ENCODE measurements at regions not wholly inside any gene's neighbourhood (a gene's known extent, or its start where the extent isn't known, plus 50 kb on each side); places are given as distances from the start of the nearest gene placed in this dataset.

- peaks cover 21% of the 10 kb centered on the region for H3K9me3 Mint-ChIP-seq
- no peak overlapping the region for H3K4me3 Mint-ChIP-seq
- intact Hi-C loops (cut with micrococcal nuclease) = no loop called here
- H3K27me3 Mint-ChIP-seq (ENCODE audit: insufficient read depth) = no peaks in the 10 kb centered on the region
- H3K27ac Mint-ChIP-seq = no peak overlapping the region
- H3K36me3 Mint-ChIP-seq (ENCODE audit: low read depth) = no peaks in the 10 kb centered on the region
- no peaks in the 10 kb centered on the region for H3K4me1 Mint-ChIP-seq (ENCODE audit: low read depth)
- no peak for DNase-seq (ENCODE audit: low spot score)
These were observed 921.1 kb downstream of the DSC3 start for GRCh38 chr18:30121397-30121796.

- no peak for DNase-seq (ENCODE audit: low spot score)
- peaks cover 21% of the 10 kb centered on the region for H3K9me3 Mint-ChIP-seq
- H3K27ac Mint-ChIP-seq = no peak overlapping the region
- H3K4me3 Mint-ChIP-seq = no peak overlapping the region
- no peaks in the 10 kb centered on the region for H3K27me3 Mint-ChIP-seq (ENCODE audit: insufficient read depth)
- no peaks in the 10 kb centered on the region for H3K4me1 Mint-ChIP-seq (ENCODE audit: low read depth)
- H3K36me3 Mint-ChIP-seq (ENCODE audit: low read depth) = no peaks in the 10 kb centered on the region
- intact Hi-C loops (cut with micrococcal nuclease) = loop anchor here (10.0 kb wide), 1 partner anchor 81 kb away; no protein-coding TSS in a partner anchor
These were observed 929.1 kb downstream of the DSC3 start for GRCh38 chr18:30113454-30113853.

GRCh38 chr18:30106356-30106755, 936.2 kb downstream of the DSC3 start:
- no peaks in the 10 kb centered on the region for H3K27me3 Mint-ChIP-seq (ENCODE audit: insufficient read depth)
- no peaks in the 10 kb centered on the region for H3K4me1 Mint-ChIP-seq (ENCODE audit: low read depth)
- no peak overlapping the region for H3K4me3 Mint-ChIP-seq
- no peak for DNase-seq (ENCODE audit: low spot score)
- intact Hi-C loops (cut with micrococcal nuclease) = no loop called here
- no peak overlapping the region for H3K27ac Mint-ChIP-seq
- peaks cover 4% of the 10 kb centered on the region for H3K9me3 Mint-ChIP-seq
- H3K36me3 Mint-ChIP-seq (ENCODE audit: low read depth) = no peaks in the 10 kb centered on the region

GRCh38 chr18:30103881-30104280, 938.7 kb downstream of the DSC3 start:
- Mint-ChIP-seq H3K9me3 (no peaks in the 10 kb centered on the region), H3K27ac (no peak overlapping the region), H3K36me3 (ENCODE audit: low read depth) (no peaks in the 10 kb centered on the region), H3K4me3 (no peak overlapping the region), H3K4me1 (ENCODE audit: low read depth) (no peaks in the 10 kb centered on the region), H3K27me3 (ENCODE audit: insufficient read depth) (no peaks in the 10 kb centered on the region)
- no peak for DNase-seq (ENCODE audit: low spot score)
- intact Hi-C loops (cut with micrococcal nuclease) = no loop called here

GRCh38 chr18:30096796-30097195, 945.7 kb downstream of the DSC3 start:
- H3K27me3 Mint-ChIP-seq (ENCODE audit: insufficient read depth) = no peaks in the 10 kb centered on the region

GRCh38 chr18:30094556-30094955, 948.0 kb downstream of the DSC3 start:
- intact Hi-C loops (cut with micrococcal nuclease) = no loop called here
- no peak overlapping the region for H3K4me3 Mint-ChIP-seq
- H3K36me3 Mint-ChIP-seq (ENCODE audit: low read depth) = no peaks in the 10 kb centered on the region
- DNase-seq (ENCODE audit: low spot score) = no peak
- H3K27me3 Mint-ChIP-seq (ENCODE audit: insufficient read depth) = no peaks in the 10 kb centered on the region
- no peaks in the 10 kb centered on the region for H3K4me1 Mint-ChIP-seq (ENCODE audit: low read depth)
- H3K27ac Mint-ChIP-seq = no peak overlapping the region
- peaks cover 10% of the 10 kb centered on the region for H3K9me3 Mint-ChIP-seq

More at GRCh38 chr18:30096796-30097195, 945.7 kb downstream of the DSC3 start:
- DNase-seq (ENCODE audit: low spot score) = no peak
- intact Hi-C loops (cut with micrococcal nuclease) = no loop called here
- Mint-ChIP-seq H3K27ac (no peak overlapping the region), H3K4me3 (no peak overlapping the region), H3K9me3 (peaks cover 10% of the 10 kb centered on the region), H3K4me1 (ENCODE audit: low read depth) (no peaks in the 10 kb centered on the region), H3K36me3 (ENCODE audit: low read depth) (no peaks in the 10 kb centered on the region)

- Mint-ChIP-seq H3K4me3 (no peak overlapping the region), H3K9me3 (peaks cover 13% of the 10 kb centered on the region)
- intact Hi-C loops (cut with micrococcal nuclease) = no loop called here
These were observed 949.2 kb downstream of the DSC3 start for GRCh38 chr18:30093376-30093775.

GRCh38 chr18:30088238-30089015, 954.1 kb downstream of the DSC3 start:
- intact Hi-C loops (cut with micrococcal nuclease) = no loop called here

More at GRCh38 chr18:30093376-30093775, 949.2 kb downstream of the DSC3 start:
- Mint-ChIP-seq H3K36me3 (ENCODE audit: low read depth) (no peaks in the 10 kb centered on the region), H3K4me1 (ENCODE audit: low read depth) (no peaks in the 10 kb centered on the region), H3K27ac (no peak overlapping the region), H3K27me3 (ENCODE audit: insufficient read depth) (no peaks in the 10 kb centered on the region)
- no peak for DNase-seq (ENCODE audit: low spot score)

GRCh38 chr18:30086351-30086750, 956.2 kb downstream of the DSC3 start:
- Mint-ChIP-seq H3K9me3 (peaks cover 16% of the 10 kb centered on the region), H3K4me3 (no peak overlapping the region), H3K36me3 (ENCODE audit: low read depth) (no peaks in the 10 kb centered on the region), H3K27me3 (ENCODE audit: insufficient read depth) (no peaks in the 10 kb centered on the region), H3K4me1 (ENCODE audit: low read depth) (no peaks in the 10 kb centered on the region), H3K27ac (no peak overlapping the region)
- intact Hi-C loops (cut with micrococcal nuclease) = no loop called here
- DNase-seq (ENCODE audit: low spot score) = no peak

More at GRCh38 chr18:30088238-30089015, 954.1 kb downstream of the DSC3 start:
- DNase-seq (ENCODE audit: low spot score) = no peak
- H3K4me1 Mint-ChIP-seq (ENCODE audit: low read depth) = no peaks in the 10 kb centered on the region
- no peak overlapping the region for H3K4me3 Mint-ChIP-seq
- H3K27ac Mint-ChIP-seq = no peak overlapping the region
- no peaks in the 10 kb centered on the region for H3K27me3 Mint-ChIP-seq (ENCODE audit: insufficient read depth)
- no peaks in the 10 kb centered on the region for H3K36me3 Mint-ChIP-seq (ENCODE audit: low read depth)
- peaks cover 14% of the 10 kb centered on the region for H3K9me3 Mint-ChIP-seq

GRCh38 chr18:30081122-30081521, 961.4 kb downstream of the DSC3 start:
- Mint-ChIP-seq H3K9me3 (peaks cover 29% of the 10 kb centered on the region), H3K4me1 (ENCODE audit: low read depth) (no peaks in the 10 kb centered on the region), H3K27ac (no peak overlapping the region), H3K4me3 (no peak overlapping the region), H3K36me3 (ENCODE audit: low read depth) (no peaks in the 10 kb centered on the region), H3K27me3 (ENCODE audit: insufficient read depth) (no peaks in the 10 kb centered on the region)
- intact Hi-C loops (cut with micrococcal nuclease) = no loop called here
- no peak for DNase-seq (ENCODE audit: low spot score)

- no peaks in the 10 kb centered on the region for H3K27me3 Mint-ChIP-seq (ENCODE audit: insufficient read depth)
- no peak for DNase-seq (ENCODE audit: low spot score)
- peaks cover 29% of the 10 kb centered on the region for H3K9me3 Mint-ChIP-seq
- no peak overlapping the region for H3K27ac Mint-ChIP-seq
- no peaks in the 10 kb centered on the region for H3K4me1 Mint-ChIP-seq (ENCODE audit: low read depth)
- H3K36me3 Mint-ChIP-seq (ENCODE audit: low read depth) = no peaks in the 10 kb centered on the region
- intact Hi-C loops (cut with micrococcal nuclease) = no loop called here
- no peak overlapping the region for H3K4me3 Mint-ChIP-seq
These were observed 969.7 kb downstream of the DSC3 start for GRCh38 chr18:30072609-30073385.

- Mint-ChIP-seq H3K4me1 (ENCODE audit: low read depth) (no peaks in the 10 kb centered on the region), H3K4me3 (no peak overlapping the region), H3K36me3 (ENCODE audit: low read depth) (no peaks in the 10 kb centered on the region), H3K27me3 (ENCODE audit: insufficient read depth) (no peaks in the 10 kb centered on the region), H3K27ac (no peak overlapping the region), H3K9me3 (peaks cover 25% of the 10 kb centered on the region)
- intact Hi-C loops (cut with micrococcal nuclease) = no loop called here
- no peak for DNase-seq (ENCODE audit: low spot score)
These were observed 976.3 kb downstream of the DSC3 start for GRCh38 chr18:30066288-30066687.

GRCh38 chr18:30057398-30057797, 985.1 kb downstream of the DSC3 start:
- H3K27me3 Mint-ChIP-seq (ENCODE audit: insufficient read depth) = no peaks in the 10 kb centered on the region
- H3K9me3 Mint-ChIP-seq = peaks cover 29% of the 10 kb centered on the region

More at GRCh38 chr18:30057398-30057797, 985.1 kb downstream of the DSC3 start:
- Mint-ChIP-seq H3K4me1 (ENCODE audit: low read depth) (no peaks in the 10 kb centered on the region), H3K4me3 (no peak overlapping the region), H3K27ac (no peak overlapping the region), H3K36me3 (ENCODE audit: low read depth) (no peaks in the 10 kb centered on the region)
- no peak for DNase-seq (ENCODE audit: low spot score)
- intact Hi-C loops (cut with micrococcal nuclease) = no loop called here
